ENCODE measurements at regions not wholly inside any gene's neighbourhood (a gene's known extent, or its start where the extent isn't known, plus 50 kb on each side); places are given as distances from the start of the nearest gene placed in this dataset.
A peak's percentile ranks its signal among the peaks of the same experiment; 100 is the strongest.
"Not testable (repeated sequence)": the region's sequence is repeated elsewhere in the genome, so short reads cannot be mapped to it uniquely, and the experiment has no call there.

DNA sequence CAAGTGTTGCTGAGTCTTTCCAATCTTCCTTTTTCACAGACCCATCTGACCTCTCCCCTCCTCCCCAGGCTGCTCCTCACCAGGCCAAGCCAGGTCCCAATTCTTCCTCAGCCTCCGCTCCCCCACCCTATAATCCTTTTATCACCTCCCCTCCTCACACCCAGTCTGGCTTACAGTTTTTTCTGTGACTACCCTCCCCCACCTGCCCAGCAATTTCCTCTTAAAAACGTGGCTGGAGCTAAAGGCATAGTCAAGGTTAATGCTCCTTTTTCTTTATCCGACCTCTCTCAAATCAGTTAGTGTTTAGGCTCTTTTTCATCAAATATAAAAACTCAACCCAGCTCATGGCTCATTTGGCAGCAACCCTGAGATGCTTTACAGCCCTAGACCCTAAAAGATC, 270.9 kb downstream of the NUF2 start:
- H3K23ac ChIP-seq (ENCODE audit: insufficient read length, low read depth, low read length); H3K27ac ChIP-seq (ENCODE audit: insufficient read length, low read depth, low read length); H4K5ac ChIP-seq (ENCODE audit: insufficient read length, low read depth, low read length); H3K27me3 Mint-ChIP-seq (ENCODE audit: low read depth); H3K18ac ChIP-seq (ENCODE audit: insufficient read length, low read depth, low read length); H3K4me3 Mint-ChIP-seq; H3K4me2 ChIP-seq (ENCODE audit: insufficient read depth, insufficient read length, low read length); H3K4me1 ChIP-seq (ENCODE audit: insufficient read depth, low read length); H2BK15ac ChIP-seq (ENCODE audit: low read depth, low read length); H3K9ac ChIP-seq (ENCODE audit: extremely low read depth, insufficient read length, low read length); H2AK5ac ChIP-seq (ENCODE audit: insufficient read length, low read length); H3K23me2 ChIP-seq (ENCODE audit: insufficient read length, low read depth, low read length, poor library complexity, severe bottlenecking); H3K4ac ChIP-seq (ENCODE audit: low read depth, low read length); H3K56ac ChIP-seq (ENCODE audit: insufficient read length, low read depth, low read length); H2BK20ac ChIP-seq (ENCODE audit: low read depth, low read length, poor library complexity, severe bottlenecking); H4K91ac ChIP-seq (ENCODE audit: insufficient read length, low read depth, low read length); H3K14ac ChIP-seq (ENCODE audit: insufficient read depth, low read length); H3K79me1 ChIP-seq (ENCODE audit: insufficient read depth, low read depth, low read length, poor library complexity, severe bottlenecking); H3K79me2 ChIP-seq (ENCODE audit: insufficient read depth, low read length); H3K9me3 ChIP-seq (ENCODE audit: control insufficient read depth, low read depth, low read length); DNase-seq; H3T11ph ChIP-seq (ENCODE audit: low read length); H2AFZ ChIP-seq (ENCODE audit: low read length); H2BK5ac ChIP-seq (ENCODE audit: insufficient read length, low read length); H2BK12ac ChIP-seq (ENCODE audit: insufficient read length, low read depth, low read length); H4K8ac ChIP-seq (replicated peaks; ENCODE audit: insufficient read length, low read depth, low read length); H4K20me1 ChIP-seq (ENCODE audit: control insufficient read depth, insufficient read depth, insufficient read length); H3K27ac Mint-ChIP-seq; H2BK120ac ChIP-seq (ENCODE audit: low read depth, low read length, poor library complexity, severe bottlenecking); H3K27me3 ChIP-seq (ENCODE audit: insufficient read depth, low read length): not testable (repeated sequence)
- Mint-ChIP-seq H3K9me3 (peaks cover 0 to 13% of the 10 kb centered on the region in 2 experiments), H3K36me3 (ENCODE audit: insufficient read depth in 1 of 3, low read depth in 3 of 3) (peaks cover 0 to 12% (median 0%) of the 10 kb centered on the region in 3 experiments; a peak in 5 of 7 replicates), H3K4me1 (peaks cover 9 to 23% of the 10 kb centered on the region in 2 experiments)
- no CpG with 5 or more reads among the region's 3 CpGs for WGBS (ENCODE audit: extremely low coverage, insufficient read length, low lambda C conversion rate)

DNA sequence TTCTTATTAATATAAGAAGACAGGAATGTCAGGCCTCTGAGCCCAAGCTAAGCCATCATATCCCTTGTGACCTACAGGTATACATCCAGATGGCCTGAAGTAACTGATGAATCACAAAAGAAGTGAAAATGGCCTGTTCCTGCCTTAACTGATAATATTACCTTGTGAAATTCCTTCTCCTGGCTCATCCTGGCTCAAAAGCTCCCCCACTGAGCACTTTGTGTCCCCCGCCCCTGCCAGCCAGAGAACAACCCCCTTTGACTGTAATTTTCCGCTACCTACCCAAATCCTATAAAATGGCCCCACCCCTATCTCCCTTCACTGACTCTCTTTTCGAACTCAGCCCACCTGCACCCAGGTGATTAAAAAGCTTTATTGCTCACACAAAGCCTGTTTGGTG, 274.4 kb downstream of the NUF2 start:
- H3K9me3 Mint-ChIP-seq = peaks cover 0 to 26% of the 10 kb centered on the region in 2 experiments
- not testable (repeated sequence) for H3K27me3 ChIP-seq (ENCODE audit: insufficient read depth, low read length); H3K27ac Mint-ChIP-seq; H4K8ac ChIP-seq (replicated peaks; ENCODE audit: insufficient read length, low read depth, low read length); H3K18ac ChIP-seq (ENCODE audit: insufficient read length, low read depth, low read length); H3K23me2 ChIP-seq (ENCODE audit: insufficient read length, low read depth, low read length, poor library complexity, severe bottlenecking); H3K4me2 ChIP-seq (ENCODE audit: insufficient read depth, insufficient read length, low read length); H2BK15ac ChIP-seq (ENCODE audit: low read depth, low read length); H3K9ac ChIP-seq (ENCODE audit: extremely low read depth, insufficient read length, low read length); H3T11ph ChIP-seq (ENCODE audit: low read length); H3K4ac ChIP-seq (ENCODE audit: low read depth, low read length); H3K56ac ChIP-seq (ENCODE audit: insufficient read length, low read depth, low read length); H3K23ac ChIP-seq (ENCODE audit: insufficient read length, low read depth, low read length); H4K5ac ChIP-seq (ENCODE audit: insufficient read length, low read depth, low read length); H2BK120ac ChIP-seq (ENCODE audit: low read depth, low read length, poor library complexity, severe bottlenecking); H2BK12ac ChIP-seq (ENCODE audit: insufficient read length, low read depth, low read length); H3K14ac ChIP-seq (ENCODE audit: insufficient read depth, low read length); H4K20me1 ChIP-seq (ENCODE audit: control insufficient read depth, insufficient read depth, insufficient read length); H2AFZ ChIP-seq (ENCODE audit: low read length); H2BK20ac ChIP-seq (ENCODE audit: low read depth, low read length, poor library complexity, severe bottlenecking); H3K4me1 ChIP-seq (ENCODE audit: insufficient read depth, low read length); H3K79me2 ChIP-seq (ENCODE audit: insufficient read depth, low read length); H3K27me3 Mint-ChIP-seq (ENCODE audit: low read depth); H3K79me1 ChIP-seq (ENCODE audit: insufficient read depth, low read depth, low read length, poor library complexity, severe bottlenecking); H2AK5ac ChIP-seq (ENCODE audit: insufficient read length, low read length); H2BK5ac ChIP-seq (ENCODE audit: insufficient read length, low read length); H4K91ac ChIP-seq (ENCODE audit: insufficient read length, low read depth, low read length)
- Histone ChIP-seq H3K27ac (ENCODE audit: insufficient read length, low read depth, low read length) (peak overlapping the region; percentile 97), H3K9me3 (ENCODE audit: control insufficient read depth, low read depth, low read length) (peaks cover 10% of the 10 kb centered on the region)
- peaks cover 13 to 32% (median 14%) of the 10 kb centered on the region in 3 experiments; a peak in 6 of 7 replicates for H3K36me3 Mint-ChIP-seq (ENCODE audit: insufficient read depth in 1 of 3, low read depth in 3 of 3)
- peak overlapping the region in 1 of 2 experiments; percentile 12; a peak in 1 of 5 replicates for H3K4me3 Mint-ChIP-seq
- WGBS (ENCODE audit: extremely low coverage, insufficient read length, low lambda C conversion rate) = no CpG with 5 or more reads among the region's 3 CpGs
- DNase-seq = peak; percentile 70
- peaks cover 12% of the 10 kb centered on the region in 2 experiments for H3K4me1 Mint-ChIP-seq
